ENCODE measurements at regions not wholly inside any gene's neighbourhood (a gene's known extent, or its start where the extent isn't known, plus 50 kb on each side); places are given as distances from the start of the nearest gene placed in this dataset.

GRCh38 chr13:44191103-44191502 is 182.5 kb upstream of the SERP2 start:
- no peaks in the 10 kb centered on the region for H3K9me3 ChIP-seq
- Mint-ChIP-seq H3K9me3 (ENCODE audit: unreplicated experiment) (peaks cover 20% of the 10 kb centered on the region), H3K4me3 (ENCODE audit: unreplicated experiment) (no peak overlapping the region), H3K4me1 (ENCODE audit: low read depth, unreplicated experiment) (peaks cover 31% of the 10 kb centered on the region), H3K36me3 (ENCODE audit: insufficient read depth, unreplicated experiment) (peaks cover 6% of the 10 kb centered on the region), H3K27me3 (ENCODE audit: insufficient read depth, unreplicated experiment) (no peaks in the 10 kb centered on the region), H3K27ac (ENCODE audit: unreplicated experiment) (peak overlapping the region; percentile 36)
- no peak for TF ChIP-seq CTCF (IDR thresholded peaks at IDR 0.05; ENCODE audit: insufficient read depth in 1 of 2, low read depth in 1 of 2, low read length in 1 of 2, severe bottlenecking in 1 of 2, unreplicated experiment in 1 of 2)
- no peak overlapping the region for H3K4me3 ChIP-seq (ENCODE audit: low read depth, low read length)
- peaks cover 6% of the 10 kb centered on the region; the same call in 1 of the 2 replicates for H3K4me1 ChIP-seq
- intact Hi-C loops (cut with micrococcal nuclease; ENCODE audit: unreplicated experiment): loop anchor here (1.0 to 2.0 kb wide), 2 partner anchors 27 to 246 kb away; no protein-coding TSS in a partner anchor
- ChIA-PET CTCF (interaction anchor here (1.1 kb wide), 1 partner anchor 48 kb away, joined by 4 read pairs; no protein-coding TSS in a partner anchor), POLR2A (no interaction called here)
- no TSS peak for BruUV-seq (replicated peaks)
- H3K27me3 ChIP-seq (replicated peaks; ENCODE audit: control insufficient read depth, insufficient read depth, low read length): no peaks in the 10 kb centered on the region
- no peak for DNase-seq
- H3K36me3 ChIP-seq (ENCODE audit: control insufficient read depth, insufficient read depth, low read length): no peaks in the 10 kb centered on the region

DNA sequence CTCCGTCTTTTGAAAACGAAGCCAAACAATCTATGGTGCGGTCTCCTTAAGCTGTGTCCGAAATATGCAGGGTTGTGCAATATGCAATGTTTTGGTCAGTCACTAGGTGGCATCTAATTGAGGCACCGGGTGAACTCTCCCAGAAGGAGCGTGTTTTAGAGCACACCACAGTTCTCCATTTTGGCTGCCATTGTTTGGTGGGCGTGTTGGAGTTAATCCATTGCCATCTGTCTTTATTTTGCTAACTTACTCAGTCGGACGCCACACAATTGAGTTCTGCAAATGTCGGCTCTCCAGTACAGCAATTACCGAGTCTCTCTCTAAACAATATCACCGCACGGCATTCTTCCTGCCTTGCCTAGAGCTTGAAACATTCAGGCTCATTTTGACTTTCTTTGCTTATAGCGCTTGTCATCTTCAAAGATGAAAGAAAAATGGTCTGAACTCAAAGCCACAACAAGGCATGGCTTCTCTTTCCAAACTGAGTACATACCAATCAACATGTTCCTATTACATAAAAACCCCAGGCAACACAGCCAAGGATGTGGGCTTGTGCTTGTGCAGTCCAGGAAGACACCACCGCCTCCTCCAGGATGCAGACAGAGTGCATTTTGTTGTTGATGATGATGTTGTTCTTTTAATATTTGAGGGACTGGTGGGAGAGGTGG is 182.0 kb upstream of the SERP2 start:
- Histone ChIP-seq H3K4me3 (ENCODE audit: low read depth, low read length) (no peak overlapping the region), H3K4me1 (peaks cover 6% of the 10 kb centered on the region; the same call in 1 of the 2 replicates), H3K36me3 (ENCODE audit: control insufficient read depth, insufficient read depth, low read length) (no peaks in the 10 kb centered on the region), H3K27me3 (replicated peaks; ENCODE audit: control insufficient read depth, insufficient read depth, low read length) (no peaks in the 10 kb centered on the region), H3K9me3 (no peaks in the 10 kb centered on the region)
- H3K9me3 Mint-ChIP-seq (ENCODE audit: unreplicated experiment): peaks cover 20% of the 10 kb centered on the region
- no peak overlapping the region for H3K4me3 Mint-ChIP-seq (ENCODE audit: unreplicated experiment)
- DNase-seq: peak; percentile 62 to 63
- no TSS peak for BruUV-seq (replicated peaks)
- CTCF ChIA-PET: interaction anchor here (0.5 to 1.1 kb wide), 2 partner anchors 47 to 255 kb away, joined by 3 to 4 read pairs; no protein-coding TSS in a partner anchor
- POLR2A ChIA-PET: no interaction called here
- no peaks in the 10 kb centered on the region for H3K27me3 Mint-ChIP-seq (ENCODE audit: insufficient read depth, unreplicated experiment)
- H3K36me3 Mint-ChIP-seq (ENCODE audit: insufficient read depth, unreplicated experiment): peaks cover 6% of the 10 kb centered on the region
- TF ChIP-seq CTCF (IDR thresholded peaks at IDR 0.05; ENCODE audit: insufficient read depth in 1 of 2, low read depth in 1 of 2, low read length in 1 of 2, severe bottlenecking in 1 of 2, unreplicated experiment in 1 of 2): peak; percentile 47 to 57
- peak overlapping the region; percentile 36 for H3K27ac Mint-ChIP-seq (ENCODE audit: unreplicated experiment)
- intact Hi-C loops (cut with micrococcal nuclease; ENCODE audit: unreplicated experiment): loop anchor here (1.0 to 2.0 kb wide), 2 partner anchors 27 to 245 kb away; no protein-coding TSS in a partner anchor
- peaks cover 37% of the 10 kb centered on the region for H3K4me1 Mint-ChIP-seq (ENCODE audit: low read depth, unreplicated experiment)

DNA sequence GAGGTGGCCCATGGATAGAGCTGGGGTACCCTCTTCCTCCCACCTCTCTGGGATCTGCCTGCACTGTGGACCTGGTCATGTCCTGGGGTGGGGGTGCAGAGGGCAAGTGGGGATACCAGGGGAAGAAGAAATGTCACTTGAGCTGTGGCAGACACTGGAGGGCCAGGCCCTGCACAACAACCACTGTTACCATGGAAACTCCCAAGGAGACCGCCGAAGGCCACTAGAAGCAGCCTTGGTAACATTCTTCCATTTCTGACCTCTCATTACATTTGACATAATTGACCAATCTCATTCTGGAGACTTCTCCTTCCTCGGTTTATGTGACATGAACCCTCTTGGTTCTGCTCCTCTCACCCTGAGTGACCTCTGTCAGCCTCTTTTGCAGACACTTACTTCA is 179.9 kb upstream of the SERP2 start:
- H3K4me3 Mint-ChIP-seq (ENCODE audit: unreplicated experiment): no peak overlapping the region
- no peak for TF ChIP-seq CTCF (IDR thresholded peaks at IDR 0.05; ENCODE audit: insufficient read depth in 1 of 2, low read depth in 1 of 2, low read length in 1 of 2, severe bottlenecking in 1 of 2, unreplicated experiment in 1 of 2)
- H3K4me3 ChIP-seq (ENCODE audit: low read depth, low read length): no peak overlapping the region
- peaks cover 20% of the 10 kb centered on the region for H3K9me3 Mint-ChIP-seq (ENCODE audit: unreplicated experiment)
- BruUV-seq (replicated peaks): no TSS peak
- H3K27me3 Mint-ChIP-seq (ENCODE audit: insufficient read depth, unreplicated experiment): no peaks in the 10 kb centered on the region
- intact Hi-C loops (cut with micrococcal nuclease; ENCODE audit: unreplicated experiment): no loop called here
- H3K36me3 Mint-ChIP-seq (ENCODE audit: insufficient read depth, unreplicated experiment): peaks cover 6% of the 10 kb centered on the region
- H3K27ac Mint-ChIP-seq (ENCODE audit: unreplicated experiment): peak overlapping the region; percentile 20
- no peak for DNase-seq
- no peaks in the 10 kb centered on the region for H3K9me3 ChIP-seq
- peaks cover 18% of the 10 kb centered on the region for H3K4me1 ChIP-seq
- no peaks in the 10 kb centered on the region for H3K36me3 ChIP-seq (ENCODE audit: control insufficient read depth, insufficient read depth, low read length)
- ChIA-PET POLR2A (no interaction called here), CTCF (no interaction called here)
- peaks cover 54% of the 10 kb centered on the region for H3K4me1 Mint-ChIP-seq (ENCODE audit: low read depth, unreplicated experiment)
- no peaks in the 10 kb centered on the region for H3K27me3 ChIP-seq (replicated peaks; ENCODE audit: control insufficient read depth, insufficient read depth, low read length)

Data from Caco-2 (cell line).